DOHH2 (cell line): ENCODE measurements at regions not wholly inside any gene's neighbourhood (a gene's known extent, or its start where the extent isn't known, plus 50 kb on each side); places are given as distances from the start of the nearest gene placed in this dataset.

Experiments used
- H3F3A ChIP-seq: fragments of 200-600 bp; sonication (generic), shearing (Covaris generic); 2 replicates; pipeline ENCODE4 v1.6.0; 2016; ENCODE audit warnings: antibody characterized with exemption, mild to moderate bottlenecking; ENCODE audit not compliant: control insufficient read depth, insufficient read depth
- H3K27ac ChIP-seq: fragments of 200-600 bp; sonication (generic); 2 replicates; pipeline ENCODE4 v1.5.1; 2014; ENCODE audit warnings: low read depth, mild to moderate bottlenecking, low read length, moderate library complexity
- H3K27me3 ChIP-seq: fragments of 200-600 bp; sonication (generic); 2 replicates; pipeline ENCODE4 v1.6.1; 2014; ENCODE audit warnings: mild to moderate bottlenecking, low read length, mixed read lengths; ENCODE audit not compliant: control insufficient read depth
- H3K36me3 ChIP-seq: fragments of 200-600 bp; sonication (generic); 2 replicates; pipeline ENCODE4 v1.6.1; 2014; ENCODE audit warnings: mild to moderate bottlenecking, low read length, moderate library complexity, mixed read lengths; ENCODE audit not compliant: control insufficient read depth
- H3K4me1 ChIP-seq: fragments of 200-600 bp; sonication (generic); 2 replicates; pipeline ENCODE4 v1.6.1; 2014; ENCODE audit warnings: mild to moderate bottlenecking, low read length, mixed read lengths; ENCODE audit not compliant: control insufficient read depth
- H3K4me2 ChIP-seq: fragments of 200-600 bp; sonication (generic); 2 replicates; pipeline ENCODE4 v1.6.0; 2014; ENCODE audit warnings: mild to moderate bottlenecking, low read length, moderate library complexity
- H3K4me3 ChIP-seq: fragments of 200-600 bp; sonication (generic); 2 replicates; pipeline ENCODE4 v1.5.1; 2014; ENCODE audit warnings: mild to moderate bottlenecking, low read length, mixed read lengths
- H3K79me2 ChIP-seq: fragments of 200-600 bp; sonication (generic); 2 replicates; pipeline ENCODE4 v1.6.1; 2014; ENCODE audit warnings: mild to moderate bottlenecking, low read length, mixed read lengths; ENCODE audit not compliant: control insufficient read depth
- H3K9me2 ChIP-seq: fragments of 200-600 bp; sonication (generic); replicated peaks from 2 replicates; pipeline ENCODE4 v1.6.1; 2014; ENCODE audit warnings: mild to moderate bottlenecking, low read length, mixed read lengths; ENCODE audit not compliant: control insufficient read depth
- H3K9me3 ChIP-seq: fragments of 200-600 bp; sonication (generic); 2 replicates; pipeline ENCODE4 v1.6.1; 2014; ENCODE audit warnings: antibody characterized with exemption, low read length, mixed read lengths; ENCODE audit not compliant: control insufficient read depth, insufficient read depth
- H4K20me1 ChIP-seq: fragments of 200-600 bp; sonication (generic); 2 replicates; pipeline ENCODE4 v1.6.0; 2014; ENCODE audit warnings: low read depth, mild to moderate bottlenecking, antibody characterized with exemption, low read length, moderate library complexity; ENCODE audit not compliant: control insufficient read depth, insufficient read depth
- CTCF ChIP-seq: fragments of 200-600 bp; sonication (generic); IDR thresholded peaks from one replicate; pipeline ENCODE4 v1.5.1; 2014; ENCODE audit warnings: antibody characterized with exemption, mild to moderate bottlenecking, low read depth, low read length; ENCODE audit not compliant: poor library complexity, severe bottlenecking
- EZH2phosphoT487 ChIP-seq: fragments of 200-600 bp; sonication (generic); IDR thresholded peaks from 2 replicates; pipeline ENCODE4 v1.6.1; 2017; ENCODE audit warnings: borderline replicate concordance, mild to moderate bottlenecking, antibody characterized with exemption, low read length, moderate library complexity, mixed read lengths

DNA sequence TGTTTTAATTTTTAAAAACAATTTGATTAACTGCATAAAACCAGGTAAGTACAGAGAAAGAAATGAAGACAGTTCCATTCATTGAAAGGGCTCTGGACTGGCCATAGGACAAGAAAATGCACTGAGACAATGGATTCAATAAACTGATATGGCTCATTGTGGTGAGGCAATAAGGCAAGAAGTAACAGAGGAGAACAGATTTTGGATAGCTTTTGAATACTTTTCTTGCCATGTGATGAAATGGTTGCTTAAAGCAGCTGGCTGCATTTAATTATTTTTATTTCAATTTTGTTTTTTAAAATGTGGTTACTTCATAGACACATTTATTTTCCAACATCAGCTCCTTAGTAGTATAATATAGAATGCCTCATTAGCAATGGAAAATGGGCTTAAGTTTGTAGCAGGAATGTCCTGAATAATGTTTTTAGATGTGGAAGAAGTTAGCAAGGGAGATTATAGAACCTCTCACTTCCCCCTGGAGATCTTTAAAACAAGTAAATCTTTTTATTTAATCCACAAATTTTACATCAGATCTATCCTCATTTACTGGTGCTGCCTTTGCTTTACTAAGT, 646.9 kb upstream of the ZEB2 start:
- no peak for TF ChIP-seq EZH2phosphoT487
- no peak for TF ChIP-seq CTCF
- H3K36me3 ChIP-seq, result no peaks in the 10 kb centered on the region
- H3K79me2 ChIP-seq, result no peaks in the 10 kb centered on the region
- no peaks in the 10 kb centered on the region for H3K27me3 ChIP-seq
- peaks cover 2% of the 10 kb centered on the region; the same call in 1 of the 2 replicates for H3K9me3 ChIP-seq
- H3K4me2 ChIP-seq, result no peak overlapping the region
- no peaks in the 10 kb centered on the region for H4K20me1 ChIP-seq
- H3K4me3 ChIP-seq, result no peak overlapping the region
- H3F3A ChIP-seq, result no peaks in the 10 kb centered on the region
- H3K4me1 ChIP-seq, result no peaks in the 10 kb centered on the region
- H3K9me2 ChIP-seq, result no peaks in the 10 kb centered on the region
- H3K27ac ChIP-seq, result no peak overlapping the region

- H3K27me3 ChIP-seq, result no peaks in the 10 kb centered on the region
- H3K4me3 ChIP-seq, result no peak overlapping the region
- peaks cover 3% of the 10 kb centered on the region; the same call in 1 of the 2 replicates for H3K9me3 ChIP-seq
- H3K79me2 ChIP-seq, result no peaks in the 10 kb centered on the region
- TF ChIP-seq EZH2phosphoT487 (no peak), CTCF (no peak)
- H4K20me1 ChIP-seq, result no peaks in the 10 kb centered on the region
- H3K27ac ChIP-seq, result no peak overlapping the region
- no peaks in the 10 kb centered on the region for H3K4me1 ChIP-seq
- no peaks in the 10 kb centered on the region for H3K36me3 ChIP-seq
- no peaks in the 10 kb centered on the region for H3F3A ChIP-seq
- H3K9me2 ChIP-seq, result no peaks in the 10 kb centered on the region
- no peak overlapping the region for H3K4me2 ChIP-seq
Measured at GRCh38 chr2:145161656-145162055, 641.7 kb upstream of the ZEB2 start.

DNA sequence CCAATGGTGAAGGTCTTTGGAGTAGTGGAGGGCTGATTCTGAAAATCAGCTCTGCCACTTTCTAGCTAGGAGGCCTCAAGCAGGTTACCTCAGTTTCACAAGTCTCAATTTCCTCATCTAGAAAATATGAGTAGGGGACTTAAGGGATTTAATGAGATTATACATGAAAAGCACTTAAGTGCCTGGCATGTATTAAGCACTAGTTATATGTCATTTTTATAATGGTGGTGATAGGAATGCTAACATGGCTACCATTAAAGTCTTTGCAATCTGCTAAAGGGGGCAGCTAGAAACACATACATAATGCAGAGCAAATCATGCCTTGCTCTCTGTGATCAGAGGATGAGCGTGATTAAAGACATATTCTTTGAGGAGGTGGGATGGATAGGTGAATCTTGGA, 640.9 kb upstream of the ZEB2 start:
- Histone ChIP-seq H3K4me1 (no peaks in the 10 kb centered on the region), H3K4me3 (no peak overlapping the region), H4K20me1 (no peaks in the 10 kb centered on the region), H3K9me2 (no peaks in the 10 kb centered on the region), H3K9me3 (peaks cover 3% of the 10 kb centered on the region; the same call in 1 of the 2 replicates), H3K36me3 (no peaks in the 10 kb centered on the region), H3K27ac (no peak overlapping the region), H3K27me3 (no peaks in the 10 kb centered on the region), H3F3A (no peaks in the 10 kb centered on the region), H3K79me2 (no peaks in the 10 kb centered on the region), H3K4me2 (no peak overlapping the region)
- TF ChIP-seq EZH2phosphoT487 (no peak), CTCF (no peak)
